Spleen (tissue), 11 donors: ENCODE measurements at regions not wholly inside any gene's neighbourhood (a gene's known extent, or its start where the extent isn't known, plus 50 kb on each side); places are given as distances from the start of the nearest gene placed in this dataset.

ENCODE experiments used
- DNase-seq: peaks from one replicate; pipeline ENCODE4 v3.0.0-alpha.2; 2020
- H3K27ac ChIP-seq, 8 donors: fragments of 200-600 bp; sonication (generic) in 7 of 8; 1 replicate in 4 of 8; 2 replicates in 4 of 8; pipeline versions ENCODE4 v1.5.0 to v1.8.0; 2016 to 2021; ENCODE audit warnings: inconsistent platforms in 4 of 8, mild to moderate bottlenecking in 4 of 8, moderate library complexity in 1 of 8
- H3K27me3 ChIP-seq, 7 donors: fragments of 200-600 bp; sonication (generic) in 6 of 7; replicated peaks in 1 of 7; 1 replicate in 4 of 7; 2 replicates in 3 of 7; pipeline versions ENCODE4 v1.5.0 to v1.8.0; 2016 to 2021; ENCODE audit warnings: inconsistent platforms in 3 of 7, mild to moderate bottlenecking in 1 of 7
- H3K36me3 ChIP-seq, 6 donors: fragments of 200-600 bp; sonication (generic) in 5 of 6; 1 replicate in 4 of 6; 2 replicates in 2 of 6; pipeline versions ENCODE4 v1.5.0 to v1.8.0; 2016 to 2021; ENCODE audit warnings: inconsistent platforms in 2 of 6
- H3K4me1 ChIP-seq, 6 donors: fragments of 200-600 bp; sonication (generic) in 5 of 6; 1 replicate in 3 of 6; 2 replicates in 3 of 6; pipeline versions ENCODE4 v1.5.0 to v1.8.0; 2016 to 2021; ENCODE audit warnings: inconsistent platforms in 3 of 6
- H3K4me3 ChIP-seq, 8 donors: fragments of 200-600 bp; sonication (generic) in 7 of 8; 1 replicate in 4 of 8; 2 replicates in 4 of 8; pipeline versions ENCODE4 v1.5.0 to v1.8.0; 2016 to 2021; ENCODE audit warnings: inconsistent platforms in 4 of 8, mild to moderate bottlenecking in 4 of 8, moderate library complexity in 2 of 8
- H3K9me3 ChIP-seq, 8 donors: fragments of 200-600 bp; sonication (generic) in 7 of 8; 1 replicate in 4 of 8; 2 replicates in 4 of 8; pipeline versions ENCODE4 v1.5.0 to v1.8.0; 2016 to 2021; ENCODE audit warnings: inconsistent platforms in 4 of 8
- CTCF ChIP-seq, 11 experiments: fragments of 200-600 bp in 7 of 11; fragments of 450-650 bp in 4 of 11; sonication (generic) in 4 of 11; IDR thresholded peaks in 8 of 11; conservative IDR thresholded peaks in 3 of 11; 1 replicate in 7 of 11; 2 replicates in 4 of 11; pipeline versions ENCODE4 v1.4.0 to v1.8.0; 2016 to 2021; ENCODE audit warnings: antibody characterized with exemption in 11 of 11, inconsistent platforms in 4 of 11, mild to moderate bottlenecking in 1 of 11
- POLR2A ChIP-seq, 3 donors: fragments of 450-650 bp; IDR thresholded peaks; one replicate each; pipeline ENCODE4 v1.5.1; 2017; ENCODE audit warnings: antibody characterized with exemption in 3 of 3, mild to moderate bottlenecking in 1 of 3
- POLR2AphosphoS5 ChIP-seq, 3 donors: sonication (generic); formaldehyde crosslinking; IDR thresholded peaks; one replicate each; pipeline ENCODE4 v1.5.1; 2017; ENCODE audit warnings: antibody characterized with exemption in 3 of 3
- WGBS, 5 donors: extraction: QIAGEN DNeasy Blood & Tissue Kit in 3 of 5; methylation state at CpG; one replicate each; pipeline versions ENCODE4 v1.1.5 to v1.1.7; 2013 to 2018; 5-methylcytosine and 5-hydroxymethylcytosine counted together
- intact Hi-C: fragments of 100-400 bp; cut with DNase I; formaldehyde crosslinking; loops from one replicate; pipeline ENCODE4 v1.15.0; 2023; ENCODE audit warnings: low total_unique reads
- donor health status: healthy with polysubstance abuse.
- donor health status: DM: no; HTN: no; CAD: no; lungs with moderate emphysema.
- donor health status: DM: no; HTN: no; CAD: no.
- donor health status: Bipolar disorder and iron deficiency.
- donor health status: healthy.
- donor health status: DM: no; HTN: no; CAD: no.
- donor health status: DM: yes; HTN: yes; CAD: no.

DNA sequence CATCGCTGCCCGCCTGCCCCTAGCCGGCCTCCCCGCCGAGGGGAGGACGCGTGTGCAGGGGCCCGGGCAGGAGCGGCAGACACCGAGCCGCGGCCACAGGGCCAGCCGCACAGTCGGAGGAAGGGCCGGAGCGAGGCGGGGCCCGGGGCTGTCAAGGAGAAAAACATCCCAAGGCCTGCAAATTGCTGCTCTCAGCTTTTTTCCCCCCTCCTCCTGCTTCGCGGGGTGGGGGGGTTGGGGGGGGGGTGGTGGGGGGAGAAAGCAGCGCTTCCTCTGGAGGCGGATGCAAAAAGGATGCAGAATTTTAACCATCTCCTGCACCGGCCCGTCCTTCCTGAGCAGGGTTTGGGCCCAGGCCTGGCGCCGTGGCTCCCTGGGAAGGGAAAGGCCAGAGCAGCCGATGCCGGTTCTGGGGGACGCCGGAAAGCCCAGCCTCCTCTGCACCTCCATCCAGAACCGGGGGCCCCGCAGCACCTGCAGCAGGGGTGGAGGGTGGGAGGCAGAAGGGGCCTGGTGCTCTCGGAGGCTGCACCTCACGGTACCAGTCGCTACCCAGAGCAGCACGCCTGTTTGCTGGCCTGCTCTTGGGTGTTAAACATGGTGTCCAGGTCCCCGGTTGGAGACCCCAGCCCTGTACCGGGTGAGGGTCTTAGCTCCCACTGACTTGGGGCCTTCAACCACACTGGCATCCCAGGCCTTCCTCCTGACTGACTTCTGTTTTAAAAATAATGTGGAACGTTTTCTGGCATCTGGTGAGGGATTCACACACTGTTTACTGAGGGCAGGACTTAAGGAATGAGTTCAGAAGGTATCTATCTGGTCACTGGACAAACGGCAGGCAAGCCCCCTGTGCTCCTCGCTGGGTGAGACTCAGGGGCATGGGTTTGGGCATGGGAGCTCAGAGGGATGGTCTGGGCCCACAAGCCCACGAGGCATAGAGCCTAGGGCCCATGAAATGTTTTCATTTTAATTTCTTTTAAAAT lies 77.4 kb upstream of the WNT7B start:
- no peaks in the 10 kb centered on the region for H3K9me3 ChIP-seq
- H3K36me3 ChIP-seq, result peaks cover 0 to 13% (median 0%) of the 10 kb centered on the region in 6 donors
- peak overlapping the region; percentile 97 to 99 (median 98) for H3K27ac ChIP-seq
- 4 to 31% (median 14%) methylated on average over 5 to 42 of the region's 42 CpGs for WGBS, 5 donors
- H3K27me3 ChIP-seq, result no peaks in the 10 kb centered on the region
- H3K4me1 ChIP-seq, result peaks cover 50 to 99% (median 92%) of the 10 kb centered on the region in 6 donors
- intact Hi-C loops, result no loop called here
- peak; percentile 94 for DNase-seq
- H3K4me3 ChIP-seq, result peak overlapping the region; percentile 58 to 88 (median 63)
- TF ChIP-seq CTCF (IDR thresholded peaks at IDR 0.05 in 8 of 11, conservative IDR thresholded peaks at IDR 0.05 in 3 of 11), result no peak
- peak in 1 of 3 donors; percentile 62 for TF ChIP-seq POLR2A (IDR thresholded peaks at IDR 0.05)
- TF ChIP-seq POLR2AphosphoS5 (IDR thresholded peaks at IDR 0.05), result peak; percentile 74 to 89 (median 89)

GRCh38 chr22:46055181-46055875 lies 78.4 kb upstream of the WNT7B start:
- 45 to 65% (median 54%) methylated on average over 17 of the region's 17 CpGs for WGBS, 5 donors

DNA sequence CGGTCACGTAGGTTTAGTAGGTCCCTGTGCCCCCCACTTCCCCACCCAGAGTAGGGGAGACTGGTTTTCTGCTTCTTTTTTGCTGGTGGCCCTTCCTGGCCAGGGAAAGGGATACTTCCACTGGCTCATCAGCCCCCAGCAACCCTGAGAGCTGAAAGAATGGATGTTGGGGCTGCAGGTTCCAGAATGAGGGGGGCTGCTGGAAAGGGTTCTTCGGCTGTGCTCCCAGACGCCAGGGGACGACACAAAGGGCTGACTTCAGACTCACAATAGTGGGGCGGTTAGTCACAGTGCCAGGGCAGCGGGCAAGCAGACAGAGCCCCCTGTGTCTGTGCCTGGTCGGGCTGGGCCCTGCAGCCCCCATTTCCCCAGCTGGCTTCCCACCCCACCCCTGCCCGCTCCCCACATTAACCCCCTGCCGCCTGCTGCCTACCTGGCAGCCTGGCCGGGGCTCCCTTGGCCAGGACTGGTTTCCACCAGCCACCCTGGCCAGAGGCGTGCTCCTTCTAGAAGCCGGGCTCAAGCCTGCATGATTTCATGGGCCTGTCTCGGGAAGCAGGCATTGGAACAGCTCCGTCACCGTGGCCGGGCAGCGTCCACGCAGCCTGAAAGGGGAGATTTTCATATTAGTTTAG lies 79.1 kb upstream of the WNT7B start:
- WGBS, 5 donors, result 62 to 78% (median 70%) methylated on average over 17 to 19 of the region's 19 CpGs
- TF ChIP-seq POLR2AphosphoS5 (IDR thresholded peaks at IDR 0.05), result peak in 2 of 3 donors; percentile 36 to 42
- TF ChIP-seq CTCF (IDR thresholded peaks at IDR 0.05 in 8 of 11, conservative IDR thresholded peaks at IDR 0.05 in 3 of 11), result no peak
- DNase-seq, result peak; percentile 78
- no peaks in the 10 kb centered on the region for H3K9me3 ChIP-seq
- peaks cover 0 to 13% (median 0%) of the 10 kb centered on the region in 6 donors for H3K36me3 ChIP-seq
- peaks cover 50 to 100% (median 87%) of the 10 kb centered on the region in 6 donors for H3K4me1 ChIP-seq
- peak overlapping the region; percentile 97 to 99 (median 98) for H3K27ac ChIP-seq
- peak overlapping the region in 4 of 8 donors; percentile 1 to 88 (median 32) for H3K4me3 ChIP-seq
- no peaks in the 10 kb centered on the region for H3K27me3 ChIP-seq
- intact Hi-C loops, result no loop called here

More at GRCh38 chr22:46055181-46055875, 78.4 kb upstream of the WNT7B start:
- peaks cover 50 to 100% (median 90%) of the 10 kb centered on the region in 6 donors for H3K4me1 ChIP-seq
- H3K36me3 ChIP-seq, result peaks cover 0 to 13% (median 0%) of the 10 kb centered on the region in 6 donors
- H3K9me3 ChIP-seq, result no peaks in the 10 kb centered on the region
- TF ChIP-seq CTCF (IDR thresholded peaks at IDR 0.05 in 8 of 11, conservative IDR thresholded peaks at IDR 0.05 in 3 of 11) (no peak), POLR2AphosphoS5 (IDR thresholded peaks at IDR 0.05) (peak in 2 of 3 donors; percentile 24 to 46)
- no peaks in the 10 kb centered on the region for H3K27me3 ChIP-seq
- peak; percentile 84 for DNase-seq
- H3K27ac ChIP-seq, result peak overlapping the region; percentile 97 to 99 (median 98)
- H3K4me3 ChIP-seq, result peak overlapping the region in 6 of 8 donors; percentile 59 to 88 (median 63)
- intact Hi-C loops, result no loop called here
